ENCODE measurements at regions not wholly inside any gene's neighbourhood (a gene's known extent, or its start where the extent isn't known, plus 50 kb on each side); places are given as distances from the start of the nearest gene placed in this dataset.

GRCh38 chr7:81877890-81878289, 108.0 kb upstream of the HGF start:
- no peak for TF ChIP-seq POLR2AphosphoS5 (IDR thresholded peaks at IDR 0.05; ENCODE audit: low read depth, low read length)
- TF ChIP-seq TAF1 (IDR thresholded peaks at IDR 0.05; ENCODE audit: borderline replicate concordance, insufficient read depth, low read length): no peak
- TF ChIP-seq REST (IDR thresholded peaks at IDR 0.05; ENCODE audit: insufficient read depth in 1 of 2, low read depth in 2 of 2, low read length in 2 of 2): no peak
- TF ChIP-seq SIN3A (IDR thresholded peaks at IDR 0.05; ENCODE audit: borderline replicate concordance, insufficient read depth, low read length): no peak
